ENCODE measurements at regions not wholly inside any gene's neighbourhood (a gene's known extent, or its start where the extent isn't known, plus 50 kb on each side); places are given as distances from the start of the nearest gene placed in this dataset.

- Histone ChIP-seq H3K9me3 (no peaks in the 10 kb centered on the region), H3K4me3 (replicated peaks in 1 of 3) (no peak overlapping the region), H3K36me3 (no peaks in the 10 kb centered on the region), H3K4me1 (no peaks in the 10 kb centered on the region), H3K27ac (no peak overlapping the region), H3K27me3 (no peaks in the 10 kb centered on the region)
- intact Hi-C loops (cut with DNase I): no loop called here
- WGBS, 2 donors: 90 to 100% methylated on average over 2 of the region's 2 CpGs
- no peak for TF ChIP-seq CTCF (IDR thresholded peaks at IDR 0.05)
- no peak for TF ChIP-seq POLR2A (IDR thresholded peaks at IDR 0.05)
- DNase-seq: no peak
Observed at GRCh38 chr4:15244354-15244753, 183.5 kb upstream of the C1QTNF7 start.

- Histone ChIP-seq H3K36me3 (no peaks in the 10 kb centered on the region), H3K27me3 (no peaks in the 10 kb centered on the region), H3K4me1 (no peaks in the 10 kb centered on the region), H3K9me3 (no peaks in the 10 kb centered on the region), H3K27ac (no peak overlapping the region), H3K4me3 (replicated peaks in 1 of 3) (no peak overlapping the region)
- DNase-seq: no peak
- intact Hi-C loops (cut with DNase I): no loop called here
- 70 to 72% methylated on average over 3 of the region's 3 CpGs for WGBS, 2 donors
- TF ChIP-seq CTCF (IDR thresholded peaks at IDR 0.05): no peak
- no peak for TF ChIP-seq POLR2A (IDR thresholded peaks at IDR 0.05)
Observed at GRCh38 chr4:15245006-15245530, 182.8 kb upstream of the C1QTNF7 start.

GRCh38 chr4:15250021-15250441, 177.8 kb upstream of the C1QTNF7 start:
- H3K27ac ChIP-seq: no peak overlapping the region
- 46 to 47% methylated on average over 3 of the region's 3 CpGs for WGBS, 2 donors
- TF ChIP-seq POLR2A (IDR thresholded peaks at IDR 0.05): no peak
- TF ChIP-seq CTCF (IDR thresholded peaks at IDR 0.05): no peak

GRCh38 chr4:15253349-15253748, 174.5 kb upstream of the C1QTNF7 start:
- 84 to 89% methylated on average over 4 of the region's 4 CpGs for WGBS, 2 donors

More at GRCh38 chr4:15250021-15250441, 177.8 kb upstream of the C1QTNF7 start:
- Histone ChIP-seq H3K27me3 (no peaks in the 10 kb centered on the region), H3K4me1 (no peaks in the 10 kb centered on the region), H3K36me3 (no peaks in the 10 kb centered on the region), H3K9me3 (no peaks in the 10 kb centered on the region), H3K4me3 (replicated peaks in 1 of 3) (no peak overlapping the region)
- intact Hi-C loops (cut with DNase I): no loop called here
- no peak for DNase-seq

More at GRCh38 chr4:15253349-15253748, 174.5 kb upstream of the C1QTNF7 start:
- no peak overlapping the region for H3K4me3 ChIP-seq (replicated peaks in 1 of 3)
- no peak for DNase-seq
- no peaks in the 10 kb centered on the region for H3K27me3 ChIP-seq
- H3K4me1 ChIP-seq: no peaks in the 10 kb centered on the region
- H3K9me3 ChIP-seq: no peaks in the 10 kb centered on the region
- H3K36me3 ChIP-seq: no peaks in the 10 kb centered on the region
- H3K27ac ChIP-seq: no peak overlapping the region
- intact Hi-C loops (cut with DNase I): no loop called here
- TF ChIP-seq POLR2A (IDR thresholded peaks at IDR 0.05) (no peak), CTCF (IDR thresholded peaks at IDR 0.05) (no peak)
